OCI-LY1 (cell line): ENCODE measurements at regions not wholly inside any gene's neighbourhood (a gene's known extent, or its start where the extent isn't known, plus 50 kb on each side); places are given as distances from the start of the nearest gene placed in this dataset.
"Not testable (repeated sequence)": the region's sequence is repeated elsewhere in the genome, so short reads cannot be mapped to it uniquely, and the experiment has no call there.

Experiments
- H2AFZ ChIP-seq: fragments of 200-600 bp; sonication (generic), shearing (Covaris generic); 2 replicates; pipeline ENCODE4 v1.6.0; 2014; ENCODE audit warnings: antibody characterized with exemption, mild to moderate bottlenecking, low read length
- H3F3A ChIP-seq: fragments of 200-600 bp; sonication (generic), shearing (Covaris generic); 2 replicates; pipeline ENCODE4 v1.6.0; 2014; ENCODE audit warnings: mild to moderate bottlenecking, antibody characterized with exemption, low read length, moderate library complexity; ENCODE audit not compliant: insufficient read depth
- H3K27ac ChIP-seq: fragments of 200-600 bp; sonication (generic); 2 replicates; pipeline ENCODE4 v1.5.1; 2014; ENCODE audit warnings: low read length, mixed run types, mild to moderate bottlenecking, low read depth; ENCODE audit not compliant: poor library complexity, severe bottlenecking
- H3K27me3 ChIP-seq: fragments of 200-600 bp; sonication (generic); 2 replicates; pipeline ENCODE4 v1.6.0; 2014; ENCODE audit warnings: antibody characterized with exemption, mild to moderate bottlenecking, low read length, moderate library complexity; ENCODE audit not compliant: insufficient read depth
- H3K36me3 ChIP-seq: fragments of 200-600 bp; sonication (generic); 2 replicates; pipeline ENCODE4 v1.6.1; 2014; ENCODE audit warnings: mild to moderate bottlenecking, antibody characterized with exemption, low read length, moderate library complexity, mixed read lengths; ENCODE audit not compliant: insufficient read depth
- H3K4me1 ChIP-seq: fragments of 200-600 bp; sonication (generic); 2 replicates; pipeline ENCODE4 v1.5.1; 2014; ENCODE audit warnings: mild to moderate bottlenecking, low read length, moderate library complexity; ENCODE audit not compliant: insufficient read depth, severe bottlenecking
- H3K4me2 ChIP-seq: fragments of 200-600 bp; sonication (generic), shearing (Covaris generic); 2 replicates; pipeline ENCODE4 v1.6.1; 2014; ENCODE audit warnings: low read length
- H3K4me3 ChIP-seq: fragments of 200-600 bp; sonication (generic); 2 replicates; pipeline ENCODE4 v1.5.1; 2014; ENCODE audit warnings: low read length, low read depth, mild to moderate bottlenecking, mixed read lengths; ENCODE audit not compliant: poor library complexity, severe bottlenecking
- H3K79me2 ChIP-seq: fragments of 200-600 bp; shearing (Covaris generic); 2 replicates; pipeline ENCODE4 v1.6.1; 2016; ENCODE audit warnings: mixed run types, low read length, mixed read lengths; ENCODE audit not compliant: insufficient read depth
- H3K9ac ChIP-seq: fragments of 200-600 bp; sonication (generic), shearing (Covaris generic); 2 replicates; pipeline ENCODE4 v1.6.1; 2014; ENCODE audit warnings: mild to moderate bottlenecking, low read length, mixed read lengths
- H3K9me2 ChIP-seq: fragments of 200-600 bp; sonication (generic), shearing (Covaris generic); 2 replicates; pipeline ENCODE4 v1.6.1; 2014; ENCODE audit warnings: low read depth, mild to moderate bottlenecking, low read length, mixed read lengths
- H3K9me3 ChIP-seq: fragments of 200-600 bp; shearing (Covaris generic); 2 replicates; pipeline ENCODE4 v1.6.1; 2014; ENCODE audit warnings: low read length, mixed read lengths
- H4K20me1 ChIP-seq: fragments of 200-600 bp; sonication (generic), shearing (Covaris generic); 2 replicates; pipeline ENCODE4 v1.6.0; 2016; ENCODE audit warnings: mild to moderate bottlenecking, low read length; ENCODE audit not compliant: insufficient read depth
- EZH2 ChIP-seq: fragments of 200-600 bp; sonication (generic), shearing (Covaris generic); IDR thresholded peaks from 2 replicates; pipeline ENCODE4 v1.8.0; 2017; ENCODE audit warnings: borderline replicate concordance, mixed run types, mild to moderate bottlenecking, antibody characterized with exemption, low read length, moderate library complexity, mixed read lengths
- TF ChIP-seq, protein P1 (sequence below): fragments of 200-600 bp; sonication (generic), shearing (Covaris generic); IDR thresholded peaks from 2 replicates; pipeline ENCODE4 v1.5.1; 2017; ENCODE audit warnings: mild to moderate bottlenecking, antibody characterized with exemption, low read length, moderate library complexity, mixed read lengths

DNA sequence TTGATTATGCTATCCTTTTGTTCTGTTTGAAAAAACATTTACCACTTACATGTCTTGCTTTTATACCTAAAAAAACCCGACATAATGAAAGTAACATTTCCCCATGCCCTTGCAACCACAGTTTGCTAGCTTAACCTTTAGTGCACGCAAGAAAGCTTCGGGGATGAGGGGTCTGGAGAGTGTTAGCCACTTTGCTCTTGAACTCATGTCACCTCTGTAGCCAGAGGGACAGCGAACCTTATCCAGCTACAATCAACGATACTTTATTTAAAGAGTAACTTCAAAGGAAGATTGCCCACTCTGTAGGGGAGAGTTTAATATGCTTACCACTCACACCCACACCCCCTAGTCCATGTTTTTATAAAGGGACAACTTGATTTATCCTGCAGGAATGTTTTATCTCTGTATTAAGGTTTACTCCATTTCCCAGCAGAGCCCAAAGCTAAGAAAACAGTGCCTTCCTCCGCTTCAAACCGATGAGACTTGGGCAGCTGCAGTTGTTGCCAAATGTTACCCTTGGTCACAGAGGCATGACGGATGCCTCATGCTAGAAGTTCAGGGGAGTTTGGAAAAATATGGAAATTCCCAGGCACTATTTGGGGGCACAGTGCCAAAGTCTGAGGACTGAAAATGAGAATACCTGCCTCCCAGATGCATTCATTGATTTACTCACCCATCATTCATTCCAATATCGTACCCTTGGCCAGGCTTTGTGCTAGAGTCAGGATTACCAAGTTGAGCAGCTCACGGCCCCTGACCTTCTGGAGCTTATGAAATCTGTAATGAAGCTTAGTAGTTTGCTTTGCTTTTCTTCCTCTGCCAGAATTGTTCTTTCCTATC is 61.4 kb upstream of the VCAM1 start:
- H3K9me3 ChIP-seq: no peaks in the 10 kb centered on the region
- no peaks in the 10 kb centered on the region for H3K4me1 ChIP-seq
- TF ChIP-seq, protein P1, sequence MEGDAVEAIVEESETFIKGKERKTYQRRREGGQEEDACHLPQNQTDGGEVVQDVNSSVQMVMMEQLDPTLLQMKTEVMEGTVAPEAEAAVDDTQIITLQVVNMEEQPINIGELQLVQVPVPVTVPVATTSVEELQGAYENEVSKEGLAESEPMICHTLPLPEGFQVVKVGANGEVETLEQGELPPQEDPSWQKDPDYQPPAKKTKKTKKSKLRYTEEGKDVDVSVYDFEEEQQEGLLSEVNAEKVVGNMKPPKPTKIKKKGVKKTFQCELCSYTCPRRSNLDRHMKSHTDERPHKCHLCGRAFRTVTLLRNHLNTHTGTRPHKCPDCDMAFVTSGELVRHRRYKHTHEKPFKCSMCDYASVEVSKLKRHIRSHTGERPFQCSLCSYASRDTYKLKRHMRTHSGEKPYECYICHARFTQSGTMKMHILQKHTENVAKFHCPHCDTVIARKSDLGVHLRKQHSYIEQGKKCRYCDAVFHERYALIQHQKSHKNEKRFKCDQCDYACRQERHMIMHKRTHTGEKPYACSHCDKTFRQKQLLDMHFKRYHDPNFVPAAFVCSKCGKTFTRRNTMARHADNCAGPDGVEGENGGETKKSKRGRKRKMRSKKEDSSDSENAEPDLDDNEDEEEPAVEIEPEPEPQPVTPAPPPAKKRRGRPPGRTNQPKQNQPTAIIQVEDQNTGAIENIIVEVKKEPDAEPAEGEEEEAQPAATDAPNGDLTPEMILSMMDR: no peak
- TF ChIP-seq EZH2: no peak
- H4K20me1 ChIP-seq: no peaks in the 10 kb centered on the region
- H3K27me3 ChIP-seq: no peaks in the 10 kb centered on the region
- H3K4me3 ChIP-seq: no peak overlapping the region
- H3K9ac ChIP-seq: no peak overlapping the region
- H2AFZ ChIP-seq: no peak overlapping the region
- no peaks in the 10 kb centered on the region for H3K9me2 ChIP-seq
- no peak overlapping the region for H3K27ac ChIP-seq
- H3K36me3 ChIP-seq: no peaks in the 10 kb centered on the region
- H3K4me2 ChIP-seq: no peak overlapping the region
- H3K79me2 ChIP-seq: no peaks in the 10 kb centered on the region
- no peaks in the 10 kb centered on the region for H3F3A ChIP-seq

DNA sequence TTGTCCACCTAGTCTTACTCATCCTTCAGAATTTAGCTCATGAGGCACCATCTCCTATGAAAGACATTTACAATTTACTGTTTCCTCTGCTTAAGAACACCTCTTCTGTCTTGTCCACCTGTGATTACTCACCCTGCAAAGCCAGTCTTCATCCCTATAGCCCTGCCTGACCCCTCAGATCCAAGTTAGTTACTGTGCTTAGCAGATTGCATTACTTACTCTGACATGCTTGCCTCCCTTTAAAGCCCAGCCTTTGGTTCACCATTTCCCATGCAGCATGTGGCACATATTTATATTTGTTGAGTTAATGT is 60.9 kb upstream of the VCAM1 start:
- no peaks in the 10 kb centered on the region for H3F3A ChIP-seq
- no peak for TF ChIP-seq EZH2
- TF ChIP-seq, protein P1: no peak
- no peak overlapping the region for H3K27ac ChIP-seq
- H3K9me2 ChIP-seq: no peaks in the 10 kb centered on the region
- H3K79me2 ChIP-seq: no peaks in the 10 kb centered on the region
- H3K9me3 ChIP-seq: no peaks in the 10 kb centered on the region
- no peak overlapping the region for H3K9ac ChIP-seq
- no peak overlapping the region for H2AFZ ChIP-seq
- no peaks in the 10 kb centered on the region for H3K36me3 ChIP-seq
- no peaks in the 10 kb centered on the region for H3K27me3 ChIP-seq
- H3K4me3 ChIP-seq: no peak overlapping the region
- H4K20me1 ChIP-seq: no peaks in the 10 kb centered on the region
- no peak overlapping the region for H3K4me2 ChIP-seq
- H3K4me1 ChIP-seq: no peaks in the 10 kb centered on the region

GRCh38 chr1:100661176-100661575 is 58.4 kb upstream of the VCAM1 start:
- no peak overlapping the region for H3K9ac ChIP-seq
- H3K36me3 ChIP-seq: no peaks in the 10 kb centered on the region
- TF ChIP-seq, protein P1: no peak
- TF ChIP-seq EZH2: no peak
- H3K4me3 ChIP-seq: no peak overlapping the region
- no peak overlapping the region for H3K4me2 ChIP-seq
- H3K27me3 ChIP-seq: no peaks in the 10 kb centered on the region
- no peaks in the 10 kb centered on the region for H3F3A ChIP-seq
- H3K9me3 ChIP-seq: no peaks in the 10 kb centered on the region
- H3K79me2 ChIP-seq: no peaks in the 10 kb centered on the region
- no peak overlapping the region for H3K27ac ChIP-seq
- H4K20me1 ChIP-seq: no peaks in the 10 kb centered on the region
- no peaks in the 10 kb centered on the region for H3K4me1 ChIP-seq
- no peak overlapping the region for H2AFZ ChIP-seq
- no peaks in the 10 kb centered on the region for H3K9me2 ChIP-seq

DNA sequence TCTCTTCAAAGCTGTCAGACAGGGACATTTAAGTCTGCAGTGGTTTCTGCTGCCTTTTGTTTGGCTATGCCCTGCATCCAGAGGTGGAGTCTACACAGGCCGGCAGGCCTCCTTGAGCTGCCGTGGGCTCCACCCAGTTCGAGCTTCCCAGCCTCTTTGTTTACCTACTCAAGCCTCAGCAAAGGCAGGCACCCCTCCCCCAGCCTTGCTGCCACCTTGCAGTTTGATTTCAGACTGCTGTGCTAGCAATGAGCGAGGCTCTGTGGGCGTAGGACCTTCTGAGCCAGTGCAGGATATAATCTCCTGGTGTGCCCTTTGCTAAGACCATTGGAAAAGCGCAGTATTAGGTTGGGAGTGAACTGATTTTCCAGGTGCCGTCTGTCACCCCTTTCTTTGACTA is 51.0 kb upstream of the VCAM1 start:
- not testable (repeated sequence) for H3K79me2 ChIP-seq, H3K27me3 ChIP-seq, H2AFZ ChIP-seq, H4K20me1 ChIP-seq, H3K27ac ChIP-seq, H3K36me3 ChIP-seq, H3K9me3 ChIP-seq, H3F3A ChIP-seq, H3K4me1 ChIP-seq, H3K9ac ChIP-seq, H3K9me2 ChIP-seq, H3K4me2 ChIP-seq, H3K4me3 ChIP-seq
